ENCODE measurements at regions not wholly inside any gene's neighbourhood (a gene's known extent, or its start where the extent isn't known, plus 50 kb on each side); places are given as distances from the start of the nearest gene placed in this dataset.

DNA sequence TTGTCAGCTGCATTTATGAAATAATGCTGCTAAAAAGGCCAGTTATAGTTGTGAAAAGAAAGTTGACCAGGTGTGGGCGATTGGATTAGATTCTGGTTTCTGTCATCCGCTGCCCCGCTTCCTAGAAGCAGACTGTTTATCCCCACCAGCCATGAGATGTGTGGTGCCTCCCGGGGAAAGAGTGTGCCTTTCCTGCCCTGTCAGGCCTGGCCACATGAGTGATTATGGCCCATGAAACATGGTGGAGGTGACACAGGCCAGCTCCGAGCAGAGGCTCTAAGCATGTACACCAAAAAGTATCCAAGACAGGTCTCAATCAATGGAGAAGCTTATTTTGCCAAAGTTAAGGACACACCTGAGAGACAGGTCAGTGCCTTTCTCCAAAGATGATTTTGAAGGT is 85.4 kb upstream of the ABHD2 start:
- TF ChIP-seq CTCF (IDR thresholded peaks at IDR 0.05) (no peak), POLR2A (IDR thresholded peaks at IDR 0.05) (no peak), EP300 (IDR thresholded peaks at IDR 0.05) (no peak)
